ENCODE measurements at regions not wholly inside any gene's neighbourhood (a gene's known extent, or its start where the extent isn't known, plus 50 kb on each side); places are given as distances from the start of the nearest gene placed in this dataset.

DNA sequence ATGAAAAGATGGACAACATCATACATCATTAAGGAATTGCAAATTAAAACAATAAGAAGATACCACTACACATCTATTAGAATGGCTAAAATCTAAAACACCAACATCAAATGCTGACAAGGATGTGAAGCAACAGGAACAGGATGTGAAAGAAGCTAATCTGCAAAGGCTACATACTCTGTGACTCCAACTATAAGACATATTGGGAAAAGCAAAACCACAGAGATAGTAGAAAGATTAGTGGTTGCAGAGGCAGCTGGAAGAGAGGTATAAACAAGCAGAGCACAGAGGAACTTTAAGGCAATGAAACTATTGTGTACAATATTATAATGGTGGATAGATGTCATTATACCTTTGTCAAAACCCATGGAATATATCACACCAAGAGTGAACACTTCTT is 393.7 kb upstream of the RAB6C start:
- Histone ChIP-seq H3K9me3 (peaks cover 6% of the 10 kb centered on the region; the same call in 1 of the 2 replicates), H3K36me3 (replicated peaks in 1 of 2; ENCODE audit: control insufficient read depth in 1 of 2, insufficient read depth in 2 of 2, low read length in 1 of 2) (no peaks in the 10 kb centered on the region), H3K4me3 (ENCODE audit: low read depth in 2 of 2, low read length in 1 of 2) (no peak overlapping the region), H3F3A (replicated peaks; ENCODE audit: insufficient read depth) (no peaks in the 10 kb centered on the region), H3K9ac (no peak overlapping the region), H3K4me1 (ENCODE audit: control insufficient read depth in 1 of 2, insufficient read depth in 2 of 2, low read depth in 1 of 2, low read length in 1 of 2) (no peaks in the 10 kb centered on the region), H3K79me2 (ENCODE audit: insufficient read depth) (no peaks in the 10 kb centered on the region), H3K27me3 (ENCODE audit: insufficient read depth) (no peaks in the 10 kb centered on the region), H2AFZ (ENCODE audit: low read depth) (no peak overlapping the region), H3K27ac (ENCODE audit: low read depth in 2 of 2, low read length in 1 of 2) (no peak overlapping the region), H3K4me2 (no peak overlapping the region), H3K9me2 (no peaks in the 10 kb centered on the region; the same call in 1 of the 2 replicates), H4K20me1 (ENCODE audit: insufficient read depth) (no peaks in the 10 kb centered on the region)
- no peak for DNase-seq
- TF ChIP-seq FOXM1 (IDR thresholded peaks at IDR 0.05; ENCODE audit: low read depth) (no peak), PBX3 (IDR thresholded peaks at IDR 0.05) (no peak), ZBTB33 (IDR thresholded peaks at IDR 0.05; ENCODE audit: borderline replicate concordance, low read depth) (no peak), TEAD4 (IDR thresholded peaks at IDR 0.05; ENCODE audit: borderline replicate concordance, insufficient read depth) (no peak), EP300 (IDR thresholded peaks at IDR 0.05; ENCODE audit: borderline replicate concordance in 1 of 2, low read depth in 1 of 2, low read length in 1 of 2) (no peak), CTCF (IDR thresholded peaks at IDR 0.05) (no peak)
- TF ChIP-seq, protein P1, sequence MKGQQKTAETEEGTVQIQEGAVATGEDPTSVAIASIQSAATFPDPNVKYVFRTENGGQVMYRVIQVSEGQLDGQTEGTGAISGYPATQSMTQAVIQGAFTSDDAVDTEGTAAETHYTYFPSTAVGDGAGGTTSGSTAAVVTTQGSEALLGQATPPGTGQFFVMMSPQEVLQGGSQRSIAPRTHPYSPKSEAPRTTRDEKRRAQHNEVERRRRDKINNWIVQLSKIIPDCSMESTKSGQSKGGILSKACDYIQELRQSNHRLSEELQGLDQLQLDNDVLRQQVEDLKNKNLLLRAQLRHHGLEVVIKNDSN (IDR thresholded peaks at IDR 0.05; ENCODE audit: borderline replicate concordance, low read depth) = no peak
- ChIA-PET CTCF (interaction anchor here (0.9 kb wide), 1 partner anchor 19 kb away, joined by 3 read pairs; no protein-coding TSS in a partner anchor), POLR2A (no interaction called here)

DNA sequence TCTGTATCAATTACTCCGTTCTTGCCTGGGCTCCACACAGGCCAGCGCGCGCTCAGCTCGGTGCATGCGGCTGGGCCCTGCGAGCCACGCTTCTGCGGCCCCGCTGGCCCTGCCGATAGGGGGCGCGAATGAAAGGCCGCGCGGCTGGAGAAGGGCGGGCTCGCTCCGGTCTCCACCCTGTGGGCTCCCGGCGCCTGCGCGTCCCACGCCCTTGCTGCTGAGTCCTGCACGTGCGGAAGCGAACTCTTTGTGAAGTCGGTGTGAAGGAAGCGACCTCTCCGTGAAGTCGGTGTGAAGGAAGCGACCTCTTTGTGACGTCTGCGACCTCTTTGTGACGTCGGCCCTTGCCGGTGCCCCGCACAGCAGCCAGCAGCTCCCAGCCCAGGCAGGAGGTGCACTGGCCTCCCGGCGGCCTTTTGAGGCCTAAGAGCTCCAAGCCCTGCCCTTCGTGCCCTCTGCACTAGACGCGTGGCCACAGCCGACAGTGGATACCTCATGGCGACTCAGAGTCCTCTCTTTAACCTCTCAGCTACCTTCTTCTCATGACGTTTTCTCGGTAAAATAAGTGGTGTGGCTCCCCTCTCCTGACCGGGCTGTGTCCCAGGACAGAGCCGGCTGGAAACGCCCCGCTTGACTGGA is 391.9 kb upstream of the RAB6C start:
- Histone ChIP-seq H3K79me2 (ENCODE audit: insufficient read depth) (no peaks in the 10 kb centered on the region), H3K27ac (ENCODE audit: low read depth in 2 of 2, low read length in 1 of 2) (no peak overlapping the region), H3K9me2 (no peaks in the 10 kb centered on the region; the same call in 1 of the 2 replicates), H3K4me2 (no peak overlapping the region), H3K36me3 (replicated peaks in 1 of 2; ENCODE audit: control insufficient read depth in 1 of 2, insufficient read depth in 2 of 2, low read length in 1 of 2) (no peaks in the 10 kb centered on the region), H3K9me3 (peaks cover 6% of the 10 kb centered on the region; the same call in 1 of the 2 replicates), H3K9ac (no peak overlapping the region), H3F3A (replicated peaks; ENCODE audit: insufficient read depth) (no peaks in the 10 kb centered on the region), H3K4me3 (ENCODE audit: low read depth in 2 of 2, low read length in 1 of 2) (no peak overlapping the region), H3K27me3 (ENCODE audit: insufficient read depth) (no peaks in the 10 kb centered on the region), H3K4me1 (ENCODE audit: control insufficient read depth in 1 of 2, insufficient read depth in 2 of 2, low read depth in 1 of 2, low read length in 1 of 2) (no peaks in the 10 kb centered on the region), H4K20me1 (ENCODE audit: insufficient read depth) (no peaks in the 10 kb centered on the region), H2AFZ (ENCODE audit: low read depth) (no peak overlapping the region)
- WGBS (ENCODE audit: low lambda C conversion rate) = 74% methylated on average over 38 of the region's 51 CpGs
- no peak for DNase-seq
- ChIA-PET CTCF (interaction anchor here (0.6 kb wide), 1 partner anchor 167 kb away, joined by 3 read pairs; no protein-coding TSS in a partner anchor), POLR2A (no interaction called here)
- TF ChIP-seq, protein P1 (IDR thresholded peaks at IDR 0.05; ENCODE audit: borderline replicate concordance, low read depth) = no peak
- TF ChIP-seq ELF1 (IDR thresholded peaks at IDR 0.05) (no peak), GATA2 (CRISPR knock-in tag; IDR thresholded peaks at IDR 0.05) (no peak), REST (IDR thresholded peaks at IDR 0.05; ENCODE audit: low read depth, low read length) (no peak), MXI1 (IDR thresholded peaks at IDR 0.05; ENCODE audit: low read depth, low read length) (no peak), CHD2 (IDR thresholded peaks at IDR 0.05; ENCODE audit: low read length, partially characterized antibody) (no peak), GABPA (IDR thresholded peaks at IDR 0.05; ENCODE audit: low read depth) (no peak), MAX (IDR thresholded peaks at IDR 0.05; ENCODE audit: low read depth) (no peak), RAD21 (IDR thresholded peaks at IDR 0.05; ENCODE audit: low read length) (no peak), SMC3 (IDR thresholded peaks at IDR 0.05; ENCODE audit: low read depth, low read length) (no peak), NFIC (IDR thresholded peaks at IDR 0.05; ENCODE audit: borderline replicate concordance) (no peak)

All from SK-N-SH (cell line).